Stomach smooth muscle (tissue), 2 donors: ENCODE measurements at regions not wholly inside any gene's neighbourhood (a gene's known extent, or its start where the extent isn't known, plus 50 kb on each side); places are given as distances from the start of the nearest gene placed in this dataset.
"Not testable (repeated sequence)": the region's sequence is repeated elsewhere in the genome, so short reads cannot be mapped to it uniquely, and the experiment has no call there.

Experiments
- H3K27ac ChIP-seq: one replicate; pipeline ENCODE4 v1.7.0; 2013; ENCODE audit warnings: mild to moderate bottlenecking, low read length, inconsistent platforms
- H3K27me3 ChIP-seq, 2 donors: one replicate each; pipeline ENCODE4 v1.7.0; 2013; ENCODE audit warnings: low read length in 2 of 2; ENCODE audit not compliant: insufficient read depth in 2 of 2, control insufficient read depth in 1 of 2
- H3K36me3 ChIP-seq, 2 donors: one replicate each; pipeline ENCODE4 v1.7.0; 2013; ENCODE audit warnings: low read length in 2 of 2; ENCODE audit not compliant: control insufficient read depth in 2 of 2, insufficient read depth in 2 of 2
- H3K4me1 ChIP-seq: one replicate; pipeline ENCODE4 v1.7.0; 2013; ENCODE audit warnings: low read length; ENCODE audit not compliant: control insufficient read depth, insufficient read depth
- H3K4me3 ChIP-seq, 2 donors: one replicate each; pipeline ENCODE4 v1.7.0; 2013; ENCODE audit warnings: low read length in 2 of 2
- H3K9ac ChIP-seq, 2 donors: one replicate each; pipeline ENCODE4 v1.7.0; 2013; ENCODE audit warnings: low read length in 2 of 2, mild to moderate bottlenecking in 1 of 2
- H3K9me3 ChIP-seq, 2 donors: one replicate each; pipeline ENCODE4 v1.7.0; 2013; ENCODE audit warnings: low read length in 2 of 2; ENCODE audit not compliant: control insufficient read depth in 2 of 2
- donor health status: healthy.
- donor health status: Pancreatic carcinoma.

GRCh38 chr7:73143993-73144392 is 58.2 kb upstream of the SPDYE9 start:
- H3K4me1 ChIP-seq, H3K36me3 ChIP-seq, H3K4me3 ChIP-seq, H3K9me3 ChIP-seq, H3K27ac ChIP-seq, H3K9ac ChIP-seq, H3K27me3 ChIP-seq: not testable (repeated sequence)

GRCh38 chr7:73137922-73138321 is 52.1 kb upstream of the SPDYE9 start:
- H3K9me3 ChIP-seq, H3K27ac ChIP-seq, H3K36me3 ChIP-seq, H3K27me3 ChIP-seq, H3K4me3 ChIP-seq, H3K9ac ChIP-seq, H3K4me1 ChIP-seq: not testable (repeated sequence)
